H9 (cell line): ENCODE measurements at regions not wholly inside any gene's neighbourhood (a gene's known extent, or its start where the extent isn't known, plus 50 kb on each side); places are given as distances from the start of the nearest gene placed in this dataset.

Experiments
- DNase-seq: peaks from one replicate; pipeline ENCODE4 v3.0.0-alpha.2; 2017
- H2AFZ ChIP-seq: one replicate; pipeline ENCODE4 v1.6.1; 2013; ENCODE audit warnings: mild to moderate bottlenecking, low read length, control low read depth, moderate library complexity
- H2AK5ac ChIP-seq: 2 replicates; pipeline ENCODE4 v1.6.1; 2013; ENCODE audit warnings: low read length, control low read depth, mixed read lengths; ENCODE audit not compliant: insufficient read length
- H2BK120ac ChIP-seq: one replicate; pipeline ENCODE4 v1.6.1; 2013; ENCODE audit warnings: low read depth, mild to moderate bottlenecking, low read length, control low read depth, inconsistent platforms; ENCODE audit not compliant: poor library complexity, severe bottlenecking
- H2BK12ac ChIP-seq: 2 replicates; pipeline ENCODE4 v1.6.1; 2013; ENCODE audit warnings: low read length, control low read depth, mixed read lengths, low read depth; ENCODE audit not compliant: insufficient read length
- H2BK15ac ChIP-seq: 2 replicates; pipeline ENCODE4 v1.6.1; 2013; ENCODE audit warnings: low read depth, low read length, control low read depth
- H2BK20ac ChIP-seq: one replicate; pipeline ENCODE4 v1.6.1; 2013; ENCODE audit warnings: low read depth, mild to moderate bottlenecking, low read length, control low read depth, inconsistent platforms; ENCODE audit not compliant: poor library complexity, severe bottlenecking
- H2BK5ac ChIP-seq: 2 replicates; pipeline ENCODE4 v1.6.1; 2013; ENCODE audit warnings: low read length, control low read depth, mixed read lengths; ENCODE audit not compliant: insufficient read length
- H3K14ac ChIP-seq: 2 replicates; pipeline ENCODE4 v1.6.1; 2013; ENCODE audit warnings: low read length, control low read depth; ENCODE audit not compliant: insufficient read depth
- H3K18ac ChIP-seq: 2 replicates; pipeline ENCODE4 v1.6.1; 2013; ENCODE audit warnings: low read depth, mild to moderate bottlenecking, mixed read lengths, low read length, control low read depth; ENCODE audit not compliant: insufficient read length
- H3K23ac ChIP-seq: 2 replicates; pipeline ENCODE4 v1.6.1; 2013; ENCODE audit warnings: low read length, control low read depth, mixed read lengths, low read depth; ENCODE audit not compliant: insufficient read length
- H3K23me2 ChIP-seq: 2 replicates; pipeline ENCODE4 v1.6.1; 2013; ENCODE audit warnings: low read depth, mild to moderate bottlenecking, mixed read lengths, low read length, control low read depth; ENCODE audit not compliant: insufficient read length, poor library complexity, severe bottlenecking
- H3K27ac ChIP-seq: 2 replicates; pipeline ENCODE4 v1.5.1; 2013; ENCODE audit warnings: low read length, control low read depth, mixed read lengths, low read depth; ENCODE audit not compliant: insufficient read length
- H3K27me3 ChIP-seq: 2 replicates; pipeline ENCODE4 v1.6.1; 2013; ENCODE audit warnings: low read length, control low read depth, inconsistent platforms; ENCODE audit not compliant: insufficient read depth
- H3K4ac ChIP-seq: 2 replicates; pipeline ENCODE4 v1.6.1; 2013; ENCODE audit warnings: low read depth, mild to moderate bottlenecking, control low read depth, inconsistent platforms, low read length, moderate library complexity
- H3K4me1 ChIP-seq: 2 replicates; pipeline ENCODE4 v1.6.1; 2013; ENCODE audit warnings: low read length, control low read depth, inconsistent platforms; ENCODE audit not compliant: insufficient read depth
- H3K4me2 ChIP-seq: 2 replicates; pipeline ENCODE4 v1.6.1; 2013; ENCODE audit warnings: low read length, control low read depth, mixed read lengths; ENCODE audit not compliant: insufficient read length, insufficient read depth
- H3K56ac ChIP-seq: 2 replicates; pipeline ENCODE4 v1.6.1; 2013; ENCODE audit warnings: low read depth, mild to moderate bottlenecking, mixed read lengths, low read length, control low read depth; ENCODE audit not compliant: insufficient read length
- H3K79me1 ChIP-seq: 2 replicates; pipeline ENCODE4 v1.6.1; 2013; ENCODE audit warnings: low read depth, mild to moderate bottlenecking, moderate library complexity, low read length, control low read depth, inconsistent platforms; ENCODE audit not compliant: insufficient read depth, poor library complexity, severe bottlenecking
- H3K79me2 ChIP-seq: 2 replicates; pipeline ENCODE4 v1.6.1; 2013; ENCODE audit warnings: low read length, control low read depth, inconsistent platforms; ENCODE audit not compliant: insufficient read depth
- H3K9ac ChIP-seq: 2 replicates; pipeline ENCODE4 v1.6.1; 2013; ENCODE audit warnings: low read length, control low read depth, mixed read lengths; ENCODE audit not compliant: insufficient read length; ENCODE audit errors: extremely low read depth
- H3K9me3 ChIP-seq: one replicate; pipeline ENCODE4 v1.6.1; 2013; ENCODE audit warnings: low read depth, low read length, inconsistent platforms; ENCODE audit not compliant: control insufficient read depth
- H3T11ph ChIP-seq: one replicate; pipeline ENCODE4 v1.6.1; 2013; ENCODE audit warnings: mild to moderate bottlenecking, low read length, control low read depth, inconsistent platforms
- H4K20me1 ChIP-seq: one replicate; pipeline ENCODE4 v1.6.1; 2013; ENCODE audit not compliant: control insufficient read depth, insufficient read length, insufficient read depth
- H4K5ac ChIP-seq: 2 replicates; pipeline ENCODE4 v1.6.1; 2013; ENCODE audit warnings: low read depth, mild to moderate bottlenecking, mixed read lengths, low read length, control low read depth; ENCODE audit not compliant: insufficient read length
- H4K8ac ChIP-seq: replicated peaks from 2 replicates; pipeline ENCODE4 v1.6.1; 2013; ENCODE audit warnings: low read length, control low read depth, mixed read lengths, low read depth; ENCODE audit not compliant: insufficient read length
- H4K91ac ChIP-seq: 2 replicates; pipeline ENCODE4 v1.6.1; 2013; ENCODE audit warnings: low read depth, mild to moderate bottlenecking, moderate library complexity, mixed read lengths, low read length, control low read depth; ENCODE audit not compliant: insufficient read length
- H3K27ac Mint-ChIP-seq, 3 experiments: 2 replicates in 2 of 3; 3 replicates in 1 of 3; pipeline ENCODE4 v1.8.0; 2020 to 2021; ENCODE audit warnings: mixed read lengths in 3 of 3, mild to moderate bottlenecking in 1 of 3, moderate library complexity in 1 of 3
- H3K27me3 Mint-ChIP-seq: 2 replicates; pipeline ENCODE4 v1.8.0; 2021; ENCODE audit warnings: low read depth, mild to moderate bottlenecking, moderate library complexity, mixed read lengths
- H3K36me3 Mint-ChIP-seq, 3 experiments: 2 replicates in 2 of 3; 3 replicates in 1 of 3; pipeline ENCODE4 v1.8.0; 2020 to 2021; ENCODE audit warnings: low read depth in 3 of 3, mixed read lengths in 3 of 3; ENCODE audit not compliant: insufficient read depth in 1 of 3
- H3K4me1 Mint-ChIP-seq, 2 experiments: 2 replicates each; pipeline ENCODE4 v1.8.0; 2020; ENCODE audit warnings: mixed read lengths in 2 of 2
- H3K4me3 Mint-ChIP-seq, 2 experiments: 2 replicates in 1 of 2; 3 replicates in 1 of 2; pipeline ENCODE4 v1.8.0; 2020 to 2021; ENCODE audit warnings: mild to moderate bottlenecking in 2 of 2, mixed read lengths in 2 of 2, moderate library complexity in 1 of 2
- H3K9me3 Mint-ChIP-seq, 2 experiments: 2 replicates in 1 of 2; 3 replicates in 1 of 2; pipeline ENCODE4 v1.8.0; 2020; ENCODE audit warnings: mild to moderate bottlenecking in 2 of 2, mixed read lengths in 2 of 2, moderate library complexity in 1 of 2
- CTCF ChIP-seq: fragments of 200-600 bp; sonication (generic); conservative IDR thresholded peaks from 3 replicates; pipeline ENCODE4 v1.8.0; 2021; ENCODE audit warnings: antibody characterized with exemption, mild to moderate bottlenecking
- WGBS: extraction: QIAGEN DNeasy Blood & Tissue Kit; methylation state at CpG from one replicate; pipeline ENCODE4 v1.1.7; 2013; ENCODE audit warnings: missing lambda C conversion rate, low lambda C conversion rate, mixed read lengths; ENCODE audit not compliant: insufficient read length; ENCODE audit errors: extremely low coverage; 5-methylcytosine and 5-hydroxymethylcytosine counted together

- no peaks in the 10 kb centered on the region for H3K9me3 ChIP-seq
- no peaks in the 10 kb centered on the region for H3K4me1 ChIP-seq
- no peak for TF ChIP-seq CTCF
- Mint-ChIP-seq H3K36me3 (peaks cover 9 to 14% (median 10%) of the 10 kb centered on the region in 3 experiments), H3K4me1 (peaks cover 3 to 10% of the 10 kb centered on the region in 2 experiments), H3K27me3 (peaks cover 2% of the 10 kb centered on the region), H3K27ac (no peak overlapping the region), H3K9me3 (peaks cover 14 to 26% of the 10 kb centered on the region in 2 experiments), H3K4me3 (no peak overlapping the region)
- no peaks in the 10 kb centered on the region for H3K79me1 ChIP-seq
- H3K23me2 ChIP-seq, result no peaks in the 10 kb centered on the region
- H3K56ac ChIP-seq, result no peak overlapping the region
- no peak overlapping the region for H2BK20ac ChIP-seq
- no peak overlapping the region for H3T11ph ChIP-seq
- H3K4me2 ChIP-seq, result no peak overlapping the region
- H3K14ac ChIP-seq, result no peak overlapping the region
- no peak overlapping the region for H3K18ac ChIP-seq
- H3K23ac ChIP-seq, result no peak overlapping the region
- H3K4ac ChIP-seq, result no peak overlapping the region
- no peaks in the 10 kb centered on the region for H3K79me2 ChIP-seq
- no peak overlapping the region for H4K5ac ChIP-seq
- H2AFZ ChIP-seq, result no peak overlapping the region
- no peaks in the 10 kb centered on the region for H4K20me1 ChIP-seq
- H3K9ac ChIP-seq, result no peak overlapping the region
- no peak overlapping the region for H2BK15ac ChIP-seq
- no peak overlapping the region for H2BK5ac ChIP-seq
- H2AK5ac ChIP-seq, result no peak overlapping the region
- no peak overlapping the region for H3K27ac ChIP-seq
- DNase-seq, result no peak
- H4K8ac ChIP-seq, result no peak overlapping the region
- no peaks in the 10 kb centered on the region for H3K27me3 ChIP-seq
- no peak overlapping the region for H2BK12ac ChIP-seq
- H4K91ac ChIP-seq, result no peak overlapping the region
- no peak overlapping the region for H2BK120ac ChIP-seq
- no CpG with 5 or more reads among the region's 2 CpGs for WGBS
Observed at GRCh38 chr10:24091256-24091655, 117.7 kb upstream of the KIAA1217 start.
